ENCODE measurements at regions not wholly inside any gene's neighbourhood (a gene's known extent, or its start where the extent isn't known, plus 50 kb on each side); places are given as distances from the start of the nearest gene placed in this dataset.
"Not testable (repeated sequence)": the region's sequence is repeated elsewhere in the genome, so short reads cannot be mapped to it uniquely, and the experiment has no call there.

GRCh38 chr10:9023206-9023605, 968.7 kb downstream of the GATA3 start:
- DNase-seq (ENCODE audit: low spot score), result no peak

- DNase-seq (ENCODE audit: low spot score), result no peak
Observed at GRCh38 chr10:9024210-9024609, 969.7 kb downstream of the GATA3 start.

- DNase-seq (ENCODE audit: low spot score), result no peak
Observed at GRCh38 chr10:9028231-9028630, 973.7 kb downstream of the GATA3 start.

GRCh38 chr10:9035355-9035754, 980.9 kb downstream of the GATA3 start:
- DNase-seq (ENCODE audit: low spot score), result no peak

GRCh38 chr10:9036711-9037204, 982.3 kb downstream of the GATA3 start:
- no peak for DNase-seq (ENCODE audit: low spot score)

DNA sequence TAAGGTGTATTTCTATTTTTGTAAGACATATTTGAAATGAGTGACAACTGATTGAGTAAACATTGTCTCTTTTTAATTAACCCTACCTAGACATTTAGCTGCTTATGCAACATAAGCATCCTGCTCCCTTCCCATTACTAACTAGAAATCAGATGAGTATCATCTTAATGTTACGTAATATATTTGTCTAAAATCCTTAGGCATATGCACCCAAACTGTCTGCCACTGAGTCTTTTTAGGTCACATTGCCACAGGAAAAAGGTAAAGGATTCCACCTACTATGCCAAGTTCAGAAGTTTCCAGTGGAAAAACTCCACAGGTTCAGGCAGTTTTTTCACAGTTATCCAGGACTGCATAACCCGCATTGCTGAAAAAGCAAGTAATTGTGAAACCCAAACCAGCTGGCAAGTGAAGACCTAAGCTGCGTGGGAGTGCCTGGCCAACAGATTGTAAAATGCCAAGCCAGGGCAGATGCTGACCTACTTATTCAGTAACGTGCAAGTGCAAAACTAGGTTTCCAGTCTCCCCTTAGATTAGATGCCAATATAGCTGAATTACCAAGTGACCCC, 983.7 kb downstream of the GATA3 start:
- no peak for DNase-seq (ENCODE audit: low spot score)

DNA sequence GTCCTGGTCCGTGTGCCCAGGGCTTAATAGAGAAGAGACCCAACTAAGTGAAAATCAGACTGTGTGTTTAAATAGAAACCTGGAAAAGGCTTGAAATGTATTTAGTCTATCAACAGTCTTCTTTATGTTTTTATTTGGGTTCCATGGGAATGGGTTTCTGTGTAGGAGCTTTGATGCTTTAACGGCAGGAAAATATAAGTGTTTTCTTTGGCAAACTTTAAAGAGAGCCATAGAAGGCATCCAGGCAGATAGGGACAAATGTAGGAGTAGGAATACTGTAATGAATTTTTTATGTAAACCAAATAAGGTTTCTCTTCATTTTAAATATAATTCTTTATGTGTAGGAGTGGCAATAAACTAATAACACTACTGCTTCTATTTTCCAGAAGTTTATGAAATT, 989.0 kb downstream of the GATA3 start:
- DNase-seq (ENCODE audit: low spot score), result peak; percentile 22

- no peak for DNase-seq (ENCODE audit: low spot score)
Observed at GRCh38 chr10:9045311-9045710, 990.8 kb downstream of the GATA3 start.

DNA sequence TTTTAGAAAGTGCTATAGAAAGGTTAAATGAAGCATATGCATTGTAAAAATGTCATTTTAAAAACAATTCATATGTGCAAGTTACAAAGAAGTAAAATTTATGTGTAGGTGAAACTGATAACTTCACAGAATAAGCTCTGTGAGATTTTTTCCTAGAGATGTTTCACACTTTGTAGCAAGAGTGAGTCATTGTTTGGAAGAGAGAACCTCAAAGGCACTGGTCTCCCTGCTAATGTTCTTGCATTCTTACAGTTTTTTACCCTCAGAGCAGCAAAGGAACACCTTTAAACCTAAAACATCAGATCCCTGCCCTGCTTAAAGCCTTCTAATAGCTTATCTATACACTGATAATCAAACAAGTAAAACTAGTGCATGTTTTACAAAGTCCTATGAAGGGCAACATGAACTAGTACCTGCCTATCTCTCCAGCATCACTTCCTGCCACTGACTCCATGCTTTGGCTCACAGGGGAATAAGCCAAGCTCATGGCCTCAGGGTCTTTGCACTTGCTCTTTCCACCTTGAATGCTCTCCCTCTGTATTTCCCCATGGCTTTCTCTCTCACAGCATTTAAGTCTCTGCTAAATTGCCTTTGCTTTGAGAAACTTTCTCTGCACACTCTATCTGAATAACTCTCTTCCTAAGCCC, 997.0 kb downstream of the GATA3 start:
- DNase-seq (ENCODE audit: low spot score), result no peak

- DNase-seq (ENCODE audit: low spot score), result no peak
Observed at GRCh38 chr10:9052767-9053166, 998.3 kb downstream of the GATA3 start.

DNA sequence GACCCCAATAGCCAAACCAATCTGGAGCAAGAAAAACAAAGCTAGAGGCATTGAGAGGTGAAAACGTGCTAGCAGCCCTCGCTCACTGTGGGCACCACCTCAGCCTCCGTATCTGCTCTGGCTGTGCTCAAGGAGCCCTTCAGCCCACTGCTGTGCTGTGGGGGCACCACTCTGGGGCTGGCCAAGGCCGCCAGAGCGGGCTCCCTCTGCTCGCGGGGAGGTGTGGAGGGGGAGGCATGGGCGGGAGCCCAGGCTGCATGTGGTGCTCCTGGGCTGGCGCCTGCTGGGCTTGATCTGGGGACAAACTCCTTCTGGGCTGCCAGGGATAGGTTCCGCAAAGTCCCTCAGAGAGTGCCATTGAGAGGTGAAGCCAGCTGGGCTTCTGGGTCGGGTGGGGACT, 1002.0 kb downstream of the GATA3 start:
- no peak for DNase-seq (ENCODE audit: low spot score)

DNA sequence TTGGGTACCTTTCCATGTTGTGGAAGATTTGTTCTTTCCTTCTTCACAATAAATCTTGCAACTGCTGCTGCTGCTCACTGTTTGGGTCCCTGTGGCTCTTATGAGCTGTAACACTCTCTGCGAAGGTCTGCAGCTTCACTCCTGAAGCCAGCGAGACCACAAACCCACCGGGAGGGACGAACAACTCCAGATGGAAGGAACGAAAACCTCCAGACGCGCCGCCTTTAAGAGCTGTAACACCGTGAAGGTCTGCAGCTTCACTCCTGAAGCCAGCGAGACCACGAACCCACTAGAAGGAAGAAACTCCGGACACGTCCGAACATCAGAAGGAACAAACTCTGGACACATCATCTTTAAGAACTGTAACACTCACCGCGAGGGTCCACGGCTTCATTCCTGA, 1002.8 kb downstream of the GATA3 start:
- DNase-seq (ENCODE audit: low spot score), result not testable (repeated sequence)

DNA sequence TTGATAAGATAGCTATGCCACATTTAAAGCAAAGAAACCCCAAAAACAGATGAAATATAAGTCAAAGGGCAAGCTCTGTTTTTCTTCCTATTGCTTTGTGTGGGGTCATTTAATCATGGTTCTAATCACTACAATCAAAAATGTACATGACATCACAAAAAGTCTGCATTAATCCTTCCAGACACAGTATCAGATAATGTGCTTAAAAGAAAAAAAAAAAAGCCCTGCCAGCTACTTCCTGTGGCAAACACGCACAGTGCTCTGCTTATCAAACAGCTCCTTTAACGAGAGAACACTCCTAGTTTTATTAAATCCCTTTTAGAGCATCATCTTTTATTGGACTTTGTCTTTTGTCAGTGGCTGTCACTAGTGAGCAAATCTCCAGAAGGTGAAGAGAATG, 1005.8 kb downstream of the GATA3 start:
- no peak for DNase-seq (ENCODE audit: low spot score)

DNA sequence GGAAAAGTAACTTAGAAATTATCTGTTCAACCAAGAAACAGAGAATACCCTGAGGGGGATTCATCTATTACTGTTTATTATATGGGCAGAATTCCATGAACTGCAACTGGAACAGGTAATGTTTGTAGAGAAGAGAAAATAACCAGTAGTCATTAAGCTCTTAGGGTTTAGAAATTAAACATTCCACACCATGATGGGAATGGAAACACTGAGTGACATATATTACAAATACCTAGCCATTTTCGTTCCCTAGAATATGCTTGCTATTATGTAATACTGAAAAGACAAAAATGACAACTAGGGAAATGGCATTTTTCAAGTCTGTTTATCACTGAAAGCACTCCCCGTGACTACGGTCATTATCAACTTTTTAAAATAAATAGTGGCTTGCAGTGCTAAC, 1007.4 kb downstream of the GATA3 start:
- DNase-seq (ENCODE audit: low spot score), result no peak

- no peak for DNase-seq (ENCODE audit: low spot score)
Observed at GRCh38 chr10:9066152-9066551, 1011.7 kb downstream of the GATA3 start.

- no peak for DNase-seq (ENCODE audit: low spot score)
Observed at GRCh38 chr10:9068003-9068402, 1013.5 kb downstream of the GATA3 start.

DNA sequence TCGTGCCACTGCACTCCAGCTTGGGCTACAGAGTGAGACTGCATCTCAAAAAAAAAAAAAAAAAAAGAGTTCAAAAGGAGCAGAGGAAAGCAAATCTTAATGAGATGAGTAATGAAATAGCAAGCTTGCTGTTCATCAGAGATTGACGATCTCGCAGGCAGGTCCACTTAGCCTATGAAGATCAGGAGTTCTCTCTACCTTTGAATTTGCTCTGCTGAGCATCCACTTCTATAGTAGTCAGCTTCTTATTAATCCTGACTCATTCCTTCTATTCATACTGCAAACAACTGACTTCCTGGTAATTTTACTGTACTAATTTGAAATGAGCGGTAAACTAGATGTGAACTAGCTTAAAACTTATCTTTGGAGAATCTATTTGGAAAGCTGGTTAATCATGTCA, 1014.6 kb downstream of the GATA3 start:
- DNase-seq (ENCODE audit: low spot score), result no peak

DNA sequence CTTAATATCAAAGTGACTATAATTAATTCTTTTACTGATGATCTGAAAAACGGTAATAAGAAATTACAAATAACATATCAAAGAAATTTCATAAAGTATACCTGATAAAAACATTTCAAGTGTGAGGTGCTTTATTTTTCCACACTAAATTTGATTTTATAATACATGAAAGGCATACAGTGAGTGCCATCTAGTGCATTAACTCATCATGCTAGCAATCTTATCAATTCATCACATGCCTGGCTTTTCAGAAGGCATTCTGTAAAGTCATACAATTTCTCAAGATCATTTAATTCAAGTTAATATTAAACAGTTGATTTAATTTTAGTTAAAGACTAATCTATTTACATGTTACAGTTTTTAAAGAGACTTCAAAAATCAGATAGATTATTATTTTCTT, 1020.9 kb downstream of the GATA3 start:
- no peak for DNase-seq (ENCODE audit: low spot score)

DNA sequence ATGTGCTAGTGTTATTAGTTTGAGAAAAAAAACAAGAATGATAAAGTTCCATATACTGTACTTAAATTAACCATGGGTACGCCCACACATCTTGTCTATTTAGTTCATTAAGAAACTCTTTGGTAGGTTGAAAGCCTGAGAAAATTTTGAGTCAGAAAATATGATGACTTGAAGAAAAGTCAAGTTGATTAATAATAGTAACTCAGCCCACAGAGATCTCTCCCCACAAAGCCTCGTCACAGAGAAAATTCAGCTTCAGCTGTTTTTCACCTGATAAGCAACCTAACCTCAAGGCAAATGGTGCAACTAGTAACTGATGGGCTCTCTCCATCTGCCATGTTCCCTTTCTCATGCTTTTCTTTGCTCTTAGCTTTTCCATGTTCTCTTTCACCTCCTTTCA, 1021.6 kb downstream of the GATA3 start:
- no peak for DNase-seq (ENCODE audit: low spot score)

GRCh38 chr10:9081253-9081652, 1026.8 kb downstream of the GATA3 start:
- no peak for DNase-seq (ENCODE audit: low spot score)

- no peak for DNase-seq (ENCODE audit: low spot score)
Observed at GRCh38 chr10:9081961-9082360, 1027.5 kb downstream of the GATA3 start.

DNA sequence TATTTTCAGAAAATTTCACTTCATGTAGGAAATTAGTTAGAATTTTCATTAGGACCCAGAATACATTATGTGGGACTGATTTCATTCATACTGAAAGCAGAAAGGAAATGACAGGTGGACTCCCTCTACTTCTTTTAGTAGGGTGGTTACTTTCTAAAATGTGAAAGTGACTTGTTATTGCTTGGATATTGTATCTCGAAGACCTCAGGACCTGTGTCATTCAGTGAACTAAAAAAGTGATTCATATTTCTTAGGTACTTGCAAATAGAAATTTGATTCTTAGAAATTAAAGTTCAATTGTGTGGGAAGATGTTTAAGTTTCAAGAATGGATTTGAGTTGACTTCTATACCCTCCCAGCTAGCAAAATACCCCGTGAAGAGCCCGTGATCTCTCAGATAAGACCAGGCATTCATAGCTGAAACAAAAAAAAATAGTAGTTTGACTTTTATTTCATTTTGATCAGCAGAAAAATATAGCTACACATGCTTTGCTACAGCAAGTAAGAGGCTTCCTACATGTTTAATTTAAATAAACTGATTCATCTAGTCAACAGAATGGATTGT, 1037.1 kb downstream of the GATA3 start:
- DNase-seq (ENCODE audit: low spot score), result no peak

GRCh38 chr10:9096288-9096687, 1041.8 kb downstream of the GATA3 start:
- DNase-seq (ENCODE audit: low spot score), result no peak
